Heart left ventricle (tissue), 16 donors: ENCODE measurements at regions not wholly inside any gene's neighbourhood (a gene's known extent, or its start where the extent isn't known, plus 50 kb on each side); places are given as distances from the start of the nearest gene placed in this dataset.
A peak's percentile ranks its signal among the peaks of the same experiment; 100 is the strongest.

Experiments
- ATAC-seq, 4 donors: fragments of 200-7000 bp; cut with Tn5 transposase; one replicate each; pipeline ENCODE4 v1.9.1; 2020 to 2022; ENCODE audit warnings: moderate library complexity in 4 of 4, mild to moderate bottlenecking in 3 of 4, moderate number of reproducible peaks in 1 of 4
- DNase-seq, 5 donors: peaks; one replicate each; pipeline ENCODE4 v3.0.0-alpha.2; 2020
- H3K27ac ChIP-seq, 12 donors: fragments of 200-600 bp; sonication (generic) in 4 of 12; one replicate each; pipeline versions ENCODE4 v1.5.0 to v1.8.0; 2016 to 2022; ENCODE audit warnings: mild to moderate bottlenecking in 2 of 12
- H3K27me3 ChIP-seq, 9 donors: fragments of 200-600 bp; sonication (generic) in 2 of 9; one replicate each; pipeline versions ENCODE4 v1.5.1 to v1.8.0; 2016 to 2022; ENCODE audit warnings: mild to moderate bottlenecking in 3 of 9
- H3K36me3 ChIP-seq, 9 donors: fragments of 200-600 bp; sonication (generic) in 2 of 9; one replicate each; pipeline versions ENCODE4 v1.5.0 to v1.8.0; 2018 to 2022; ENCODE audit warnings: mild to moderate bottlenecking in 2 of 9
- H3K4me1 ChIP-seq, 12 donors: fragments of 200-600 bp; sonication (generic) in 4 of 12; one replicate each; pipeline versions ENCODE4 v1.5.0 to v1.8.0; 2016 to 2022; ENCODE audit warnings: mild to moderate bottlenecking in 3 of 12
- H3K4me3 ChIP-seq, 12 donors: fragments of 200-600 bp; sonication (generic) in 4 of 12; one replicate each; pipeline versions ENCODE4 v1.5.0 to v1.8.0; 2017 to 2022; ENCODE audit warnings: mild to moderate bottlenecking in 9 of 12, moderate library complexity in 4 of 12
- H3K9me3 ChIP-seq, 12 donors: fragments of 200-600 bp; sonication (generic) in 4 of 12; one replicate each; pipeline versions ENCODE4 v1.5.0 to v1.8.0; 2016 to 2022; ENCODE audit warnings: mild to moderate bottlenecking in 1 of 12
- CTCF ChIP-seq, 12 donors: fragments of 200-600 bp; sonication (generic) in 4 of 12; IDR thresholded peaks; one replicate each; pipeline versions ENCODE4 v1.5.0 to v1.8.0; 2018 to 2022; ENCODE audit warnings: antibody characterized with exemption in 12 of 12, mild to moderate bottlenecking in 5 of 12
- POLR2A ChIP-seq, 2 donors: fragments of 450-650 bp; IDR thresholded peaks; one replicate each; pipeline ENCODE4 v1.6.1; 2017; ENCODE audit warnings: antibody characterized with exemption in 2 of 2, mild to moderate bottlenecking in 2 of 2, moderate library complexity in 2 of 2
- WGBS, 4 donors: extraction: QIAGEN DNeasy Blood & Tissue Kit in 2 of 4; methylation state at CpG; one replicate each; pipeline versions ENCODE4 v1.1.5 to v1.1.7; 2013 to 2018; 5-methylcytosine and 5-hydroxymethylcytosine counted together
- intact Hi-C, 10 donors: fragments of 100-400 bp; cut with DNase I; formaldehyde crosslinking; loops; one replicate each; pipeline versions ENCODE4 v1.11.1 to v1.14.2; 2022
- donor health status: ischemic (EF 13 %, LVEDD 7.1; RV severe dilation, severe dysfunction).
- donor health status: healthy with polysubstance abuse.
- donor health status: DM: no; HTN: yes; CAD: no.
- donor health status: DM: no; HTN: no; CAD: no.
- donor health status: ischemic (EF 25% LVEDD 6.9; RV normal size, moderate dysfunction).
- donor health status: ischemic (EF 25% LVEDD 5.7; RV mildly dilated, moderate dysfunction).
- donor health status: healthy.
- donor health status: DM: yes; HTN: yes; CAD: no.
- donor health status: ischemic (EF 35%, LVEDD 5.7; RV mildly dilated, moderate dysfunction).
- donor health status: nonischemic (EF 11% LVEDD 7.7; RV severe dilation, severe dysfunction).
- donor health status: DM: yes; HTN: yes; CAD: no.
- donor health status: PGD.
- donor health status: ischemic (EF 29% LVEDD 5.4; RV normal size, mild dysfunction).
- donor health status: nonischemic (EF 23%, LVEDD 6.1; RV moderate dilation, normal function).

- TF ChIP-seq CTCF (IDR thresholded peaks at IDR 0.05) (peak; percentile 92 to 99 (median 96)), POLR2A (IDR thresholded peaks at IDR 0.05) (no peak)
- H3K36me3 ChIP-seq: no peaks in the 10 kb centered on the region
- 1 to 4% (median 3%) methylated on average over 20 of the region's 20 CpGs for WGBS, 4 donors
- DNase-seq (peak; percentile 64 to 70 (median 69)), ATAC-seq (peak; percentile 83 to 96 (median 94))
- H3K4me3 ChIP-seq: peak overlapping the region in 11 of 12 donors; percentile 14 to 54 (median 41)
- no peaks in the 10 kb centered on the region for H3K9me3 ChIP-seq
- H3K27ac ChIP-seq: no peak overlapping the region
- peaks cover 0 to 8% (median 0%) of the 10 kb centered on the region in 12 donors for H3K4me1 ChIP-seq
- intact Hi-C loops: loop anchor here (1.0 to 10.0 kb wide), 18 partner anchors 101 to 1189 kb away; partner anchors contain the start of gene MLLT3 (in 7 of the 10)
- H3K27me3 ChIP-seq: peaks cover 0 to 4% (median 0%) of the 10 kb centered on the region in 9 donors
Measured at GRCh38 chr9:19925674-19926503, 137.1 kb upstream of the SLC24A2 start.

- ATAC-seq: no peak
- Histone ChIP-seq H3K9me3 (no peaks in the 10 kb centered on the region), H3K36me3 (no peaks in the 10 kb centered on the region), H3K27me3 (peaks cover 0 to 4% (median 0%) of the 10 kb centered on the region in 9 donors), H3K27ac (no peak overlapping the region), H3K4me1 (peaks cover 0 to 8% (median 0%) of the 10 kb centered on the region in 12 donors), H3K4me3 (no peak overlapping the region)
- no peak for TF ChIP-seq POLR2A (IDR thresholded peaks at IDR 0.05)
- TF ChIP-seq CTCF (IDR thresholded peaks at IDR 0.05): no peak
- DNase-seq: no peak
- WGBS, 4 donors: 76 to 83% (median 80%) methylated on average over 2 of the region's 2 CpGs
- intact Hi-C loops: loop anchor here in 8 of 10 donors (5.0 to 10.0 kb wide), 9 partner anchors 361 to 1191 kb away; partner anchors contain the start of gene MLLT3 (in 3 of the 8)
Measured at GRCh38 chr9:19924080-19924479, 135.2 kb upstream of the SLC24A2 start.

- peak in 2 of 4 donors; percentile 44 to 63 for ATAC-seq
- no peaks in the 10 kb centered on the region for H3K9me3 ChIP-seq
- DNase-seq: peak in 2 of 5 donors; percentile 27 to 29
- H3K27me3 ChIP-seq: peaks cover 0 to 8% (median 0%) of the 10 kb centered on the region in 9 donors
- intact Hi-C loops: loop anchor here in 8 of 10 donors (2.0 to 10.0 kb wide), 10 partner anchors 362 to 1192 kb away; partner anchors contain the start of gene MLLT3 (in 3 of the 8)
- TF ChIP-seq CTCF (IDR thresholded peaks at IDR 0.05) (peak in 9 of 12 donors; percentile 9 to 46 (median 33)), POLR2A (IDR thresholded peaks at IDR 0.05) (no peak)
- H3K4me1 ChIP-seq: peaks cover 0 to 8% (median 0%) of the 10 kb centered on the region in 12 donors
- WGBS, 4 donors: 26 to 33% (median 31%) methylated on average over 2 of the region's 2 CpGs
- H3K27ac ChIP-seq: no peak overlapping the region
- H3K4me3 ChIP-seq: no peak overlapping the region
- no peaks in the 10 kb centered on the region for H3K36me3 ChIP-seq
Measured at GRCh38 chr9:19922476-19923118, 133.8 kb upstream of the SLC24A2 start.

- 57 to 77% (median 72%) methylated on average over 5 to 6 of the region's 6 CpGs for WGBS, 4 donors
- no peak for ATAC-seq
- H3K27ac ChIP-seq: no peak overlapping the region
- H3K4me3 ChIP-seq: no peak overlapping the region
- DNase-seq: no peak
- H3K27me3 ChIP-seq: peaks cover 0 to 6% (median 0%) of the 10 kb centered on the region in 9 donors
- TF ChIP-seq POLR2A (IDR thresholded peaks at IDR 0.05) (no peak), CTCF (IDR thresholded peaks at IDR 0.05) (no peak)
- no peaks in the 10 kb centered on the region for H3K9me3 ChIP-seq
- no peaks in the 10 kb centered on the region for H3K36me3 ChIP-seq
- H3K4me1 ChIP-seq: no peaks in the 10 kb centered on the region
- intact Hi-C loops: loop anchor here in 8 of 10 donors (5.0 to 10.0 kb wide), 9 partner anchors 364 to 1194 kb away; partner anchors contain the start of gene MLLT3 (in 3 of the 8)
Measured at GRCh38 chr9:19920401-19920800, 131.6 kb upstream of the SLC24A2 start.
